ENCODE measurements at regions not wholly inside any gene's neighbourhood (a gene's known extent, or its start where the extent isn't known, plus 50 kb on each side); places are given as distances from the start of the nearest gene placed in this dataset.

- no peaks in the 10 kb centered on the region for H3K79me2 ChIP-seq (ENCODE audit: control insufficient read depth, insufficient read depth, low read length)
- SMC1A ChIA-PET (ENCODE audit: uncharacterized antibody, unreplicated experiment), result no interaction called here
- no peak overlapping the region for H3K27ac ChIP-seq (ENCODE audit: control insufficient read depth, insufficient read depth)
- no peaks in the 10 kb centered on the region for H3K9me3 ChIP-seq (replicated peaks; ENCODE audit: control insufficient read depth, insufficient read depth, low read length)
- in situ Hi-C loops (cut with MboI), result no loop called here
- intact Hi-C loops (cut with micrococcal nuclease; ENCODE audit: unreplicated experiment), result loop anchor here (10.0 kb wide), 1 partner anchor 64 kb away; no protein-coding TSS in a partner anchor
- no peak overlapping the region for H3K4me2 ChIP-seq (ENCODE audit: control insufficient read depth, insufficient read depth)
- H3K4me3 ChIP-seq, result no peak overlapping the region
- H2AFZ ChIP-seq (ENCODE audit: control insufficient read depth, low read depth, low read length), result no peak overlapping the region
- no peak overlapping the region for H3K9ac ChIP-seq (ENCODE audit: control insufficient read depth, insufficient read depth, low read length)
- H4K20me1 ChIP-seq (ENCODE audit: control insufficient read depth, insufficient read depth), result no peaks in the 10 kb centered on the region
- RAD21 ChIA-PET (ENCODE audit: unreplicated experiment), result no interaction called here
- ATAC-seq, result no peak
- no peak for FAIRE-seq
- no peaks in the 10 kb centered on the region for H3K27me3 ChIP-seq (replicated peaks in 1 of 2; ENCODE audit: control insufficient read depth in 2 of 2, insufficient read depth in 2 of 2, low read length in 1 of 2)
- POLR2A ChIA-PET, result no interaction called here
- H3K36me3 ChIP-seq (ENCODE audit: control insufficient read depth in 2 of 2, insufficient read depth in 2 of 2, low read length in 1 of 2), result no peaks in the 10 kb centered on the region
- no peak for TF ChIP-seq YY1 (IDR thresholded peaks at IDR 0.05; ENCODE audit: low read depth, low read length)
- TF ChIP-seq POLR2AphosphoS2 (IDR thresholded peaks at IDR 0.05; ENCODE audit: low read depth, low read length), result no peak
- TF ChIP-seq CHD4 (IDR thresholded peaks at IDR 0.05), result no peak
- TF ChIP-seq DPF2 (IDR thresholded peaks at IDR 0.05), result no peak
- TF ChIP-seq ZNF687 (IDR thresholded peaks at IDR 0.05), result no peak
- no peak for TF ChIP-seq RELA (IDR thresholded peaks at IDR 0.05; ENCODE audit: borderline replicate concordance, partially characterized antibody)
- no peak for TF ChIP-seq CBX3 (IDR thresholded peaks at IDR 0.05; ENCODE audit: borderline replicate concordance, low read depth)
- TF ChIP-seq PRDM15 (CRISPR knock-in tag; IDR thresholded peaks at IDR 0.05), result no peak
- TF ChIP-seq RAD51 (IDR thresholded peaks at IDR 0.05), result no peak
- TF ChIP-seq LARP7 (IDR thresholded peaks at IDR 0.05), result no peak
- no peak for DNase-seq (ENCODE audit: low read depth, low spot score)
- WGBS (ENCODE audit: insufficient coverage, insufficient replicate concordance, low lambda C conversion rate, missing lambda C conversion rate), result 19% methylated on average over 4 of the region's 4 CpGs
- CTCF ChIA-PET, result no interaction called here
- H3K4me1 ChIP-seq (ENCODE audit: control insufficient read depth, insufficient read depth, low read length), result no peaks in the 10 kb centered on the region
- BruUV-seq (replicated peaks), result no TSS peak
These were observed 365.0 kb upstream of the CELF4 start for GRCh38 chr18:37930640-37931039.

Data from GM12878 (cell line).